Cardiac muscle cell (in vitro differentiated cells and primary cell): ENCODE measurements at regions not wholly inside any gene's neighbourhood (a gene's known extent, or its start where the extent isn't known, plus 50 kb on each side); places are given as distances from the start of the nearest gene placed in this dataset.

Source experiments
- DNase-seq, 2 donors: peaks; one replicate each; pipeline versions ENCODE4 v3.0.0 to v3.0.0-alpha.2; 2010 to 2017; ENCODE audit warnings: low read depth in 1 of 2, low spot score in 1 of 2
- H3K27ac ChIP-seq: fragments of 200-600 bp; sonication (generic); 2 replicates; pipeline ENCODE4 v1.5.1; 2016
- H3K27me3 ChIP-seq: fragments of 200-600 bp; sonication (generic); 2 replicates; pipeline ENCODE4 v1.6.0; 2016; ENCODE audit warnings: control low read depth
- H3K36me3 ChIP-seq: fragments of 200-600 bp; sonication (generic); 2 replicates; pipeline ENCODE4 v1.5.1; 2016; ENCODE audit warnings: control low read depth
- H3K4me1 ChIP-seq: fragments of 200-600 bp; sonication (generic); 2 replicates; pipeline ENCODE4 v1.8.1; 2017; ENCODE audit warnings: low read depth, mild to moderate bottlenecking, mixed run types
- H3K4me3 ChIP-seq: fragments of 200-600 bp; sonication (generic); 2 replicates; pipeline ENCODE4 v1.5.1; 2016; ENCODE audit warnings: mild to moderate bottlenecking
- H3K9me3 ChIP-seq: fragments of 200-600 bp; sonication (generic); 2 replicates; pipeline ENCODE4 v1.5.1; 2017; ENCODE audit warnings: low read depth, mild to moderate bottlenecking, control low read depth
- TF ChIP-seq, protein P1 (sequence below): IDR thresholded peaks from 2 replicates; pipeline ENCODE4 v1.5.1; 2012; ENCODE audit warnings: low read depth, mild to moderate bottlenecking, low read length

DNA sequence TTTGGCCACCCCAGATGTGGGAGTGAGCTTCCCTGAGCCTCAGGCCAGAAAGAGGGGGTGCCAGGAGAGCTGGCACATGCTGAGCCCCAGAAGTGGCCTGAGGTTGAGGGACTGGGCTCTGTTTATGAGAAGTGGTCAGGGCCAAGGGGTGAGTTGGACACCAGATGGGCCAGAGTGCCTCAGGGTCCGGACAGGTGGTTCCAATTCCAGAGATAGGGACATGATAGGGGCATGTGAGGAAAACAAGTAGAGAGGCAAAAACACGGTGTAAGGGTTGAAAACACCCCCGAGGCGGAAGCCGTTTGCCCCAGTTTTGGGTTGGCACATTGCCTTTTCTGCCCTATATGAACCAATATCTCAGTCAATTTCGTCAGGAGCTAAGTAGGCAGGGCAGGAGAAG, 125.6 kb upstream of the NFIB start:
- Histone ChIP-seq H3K9me3 (no peaks in the 10 kb centered on the region), H3K4me3 (no peak overlapping the region), H3K27me3 (no peaks in the 10 kb centered on the region), H3K36me3 (no peaks in the 10 kb centered on the region), H3K27ac (no peak overlapping the region), H3K4me1 (peaks cover 16% of the 10 kb centered on the region)
- no peak for DNase-seq
- TF ChIP-seq, protein P1, sequence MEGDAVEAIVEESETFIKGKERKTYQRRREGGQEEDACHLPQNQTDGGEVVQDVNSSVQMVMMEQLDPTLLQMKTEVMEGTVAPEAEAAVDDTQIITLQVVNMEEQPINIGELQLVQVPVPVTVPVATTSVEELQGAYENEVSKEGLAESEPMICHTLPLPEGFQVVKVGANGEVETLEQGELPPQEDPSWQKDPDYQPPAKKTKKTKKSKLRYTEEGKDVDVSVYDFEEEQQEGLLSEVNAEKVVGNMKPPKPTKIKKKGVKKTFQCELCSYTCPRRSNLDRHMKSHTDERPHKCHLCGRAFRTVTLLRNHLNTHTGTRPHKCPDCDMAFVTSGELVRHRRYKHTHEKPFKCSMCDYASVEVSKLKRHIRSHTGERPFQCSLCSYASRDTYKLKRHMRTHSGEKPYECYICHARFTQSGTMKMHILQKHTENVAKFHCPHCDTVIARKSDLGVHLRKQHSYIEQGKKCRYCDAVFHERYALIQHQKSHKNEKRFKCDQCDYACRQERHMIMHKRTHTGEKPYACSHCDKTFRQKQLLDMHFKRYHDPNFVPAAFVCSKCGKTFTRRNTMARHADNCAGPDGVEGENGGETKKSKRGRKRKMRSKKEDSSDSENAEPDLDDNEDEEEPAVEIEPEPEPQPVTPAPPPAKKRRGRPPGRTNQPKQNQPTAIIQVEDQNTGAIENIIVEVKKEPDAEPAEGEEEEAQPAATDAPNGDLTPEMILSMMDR, result no peak

DNA sequence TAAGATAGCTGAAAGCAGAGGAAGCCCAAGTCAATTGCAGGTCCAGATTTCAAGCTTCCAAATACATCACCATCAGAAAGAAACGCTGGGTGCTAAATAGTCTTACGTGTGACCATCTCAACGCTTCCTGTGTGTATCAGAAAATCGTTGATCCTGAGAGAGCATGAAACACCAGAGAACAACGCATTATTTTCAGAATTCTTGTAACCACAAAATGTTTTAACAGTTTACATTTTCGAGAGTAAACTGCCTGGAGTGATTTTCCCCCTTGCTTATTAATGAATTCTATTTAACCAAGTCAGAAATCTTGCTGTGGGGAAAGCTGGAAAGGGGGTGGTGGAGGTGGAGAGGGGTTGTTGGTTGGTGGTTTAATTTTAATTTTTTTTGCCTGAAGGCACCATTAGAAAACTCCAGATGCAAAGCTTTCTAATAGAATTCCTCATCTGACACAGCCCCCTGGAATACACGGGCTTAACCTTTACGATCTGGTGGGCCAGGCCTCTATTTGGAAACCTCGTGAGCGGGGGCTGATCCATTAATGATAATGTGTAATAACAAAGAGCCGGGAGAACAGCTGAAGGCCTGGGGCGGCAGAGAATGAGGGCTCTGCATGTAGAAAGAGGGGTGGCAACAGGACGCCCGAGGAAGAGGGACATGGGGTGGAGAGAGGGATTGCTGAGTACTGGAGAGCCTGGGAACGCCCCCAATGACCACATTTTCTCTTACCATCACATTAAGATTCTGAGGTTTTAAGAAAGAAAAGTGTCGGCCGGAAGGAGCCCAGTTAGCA, 124.5 kb upstream of the NFIB start:
- Histone ChIP-seq H3K4me3 (no peak overlapping the region), H3K36me3 (no peaks in the 10 kb centered on the region), H3K4me1 (peaks cover 20% of the 10 kb centered on the region), H3K9me3 (no peaks in the 10 kb centered on the region), H3K27ac (no peak overlapping the region), H3K27me3 (no peaks in the 10 kb centered on the region)
- TF ChIP-seq, protein P1, result no peak
- DNase-seq, result no peak

DNA sequence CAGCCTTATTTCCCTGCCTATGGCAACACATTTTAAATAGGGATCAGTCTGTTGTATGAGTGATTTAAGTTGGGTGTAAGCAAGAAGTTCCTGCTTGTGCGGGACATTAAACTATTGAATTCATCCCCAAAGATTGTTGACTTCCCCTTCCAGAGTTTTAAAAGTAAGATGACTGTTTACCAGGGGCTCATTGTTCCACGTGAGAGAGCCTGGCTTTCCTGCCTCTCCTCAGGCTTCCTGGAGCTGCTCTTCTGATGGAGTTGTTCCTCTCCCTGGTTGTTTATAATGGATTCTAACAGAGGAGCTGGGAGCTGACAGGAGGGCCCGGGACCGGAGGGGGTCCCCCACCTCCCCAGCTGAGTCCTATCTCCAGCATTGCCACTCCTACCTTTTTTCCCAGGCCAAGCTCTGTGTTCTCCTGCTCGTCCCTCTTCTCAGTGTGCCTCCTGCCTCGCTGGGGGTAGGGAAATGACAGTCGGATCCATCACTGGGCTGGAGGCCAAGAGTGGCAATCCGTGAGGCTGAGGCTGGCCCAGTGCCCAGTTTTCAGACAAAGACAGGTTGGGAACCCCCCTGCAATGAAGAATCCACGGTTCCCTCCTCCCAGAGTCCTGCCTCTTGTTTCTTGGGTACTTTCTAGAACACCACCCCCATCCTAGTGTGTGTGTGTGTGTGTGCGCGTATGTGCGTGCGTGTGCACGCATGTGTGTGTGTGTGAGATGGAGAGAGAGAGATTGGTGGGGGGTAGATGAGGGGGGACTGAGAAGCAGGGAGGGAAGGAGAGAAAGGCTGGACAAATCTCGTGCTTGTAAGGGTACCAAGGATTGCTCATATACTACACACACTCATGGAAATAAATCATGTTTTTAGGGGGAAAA, 123.7 kb upstream of the NFIB start:
- Histone ChIP-seq H3K9me3 (no peaks in the 10 kb centered on the region), H3K4me3 (no peak overlapping the region), H3K27me3 (no peaks in the 10 kb centered on the region), H3K27ac (no peak overlapping the region), H3K36me3 (no peaks in the 10 kb centered on the region), H3K4me1 (peaks cover 20% of the 10 kb centered on the region)
- TF ChIP-seq, protein P1, result no peak
- DNase-seq, result no peak

DNA sequence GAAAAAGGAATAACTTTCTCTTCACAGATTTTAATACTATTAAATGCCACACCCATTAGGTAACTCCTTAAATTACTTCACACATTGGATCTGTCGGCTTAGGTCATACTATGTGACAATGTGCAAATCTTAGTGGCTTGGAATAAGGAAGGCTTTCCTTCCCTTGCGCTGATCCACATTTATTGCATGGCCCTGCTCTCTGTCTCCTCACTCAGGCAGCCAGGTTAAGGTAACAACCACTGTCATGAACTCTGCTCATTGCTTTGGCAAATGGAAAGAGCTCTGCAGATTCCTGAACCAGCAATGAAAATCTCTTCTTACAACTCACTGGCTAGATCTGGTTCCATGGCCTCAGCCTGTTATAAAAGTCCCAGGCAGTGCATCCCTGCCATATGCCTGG, 121.9 kb upstream of the NFIB start:
- no peak overlapping the region for H3K4me3 ChIP-seq
- TF ChIP-seq, protein P1, result no peak

DNA sequence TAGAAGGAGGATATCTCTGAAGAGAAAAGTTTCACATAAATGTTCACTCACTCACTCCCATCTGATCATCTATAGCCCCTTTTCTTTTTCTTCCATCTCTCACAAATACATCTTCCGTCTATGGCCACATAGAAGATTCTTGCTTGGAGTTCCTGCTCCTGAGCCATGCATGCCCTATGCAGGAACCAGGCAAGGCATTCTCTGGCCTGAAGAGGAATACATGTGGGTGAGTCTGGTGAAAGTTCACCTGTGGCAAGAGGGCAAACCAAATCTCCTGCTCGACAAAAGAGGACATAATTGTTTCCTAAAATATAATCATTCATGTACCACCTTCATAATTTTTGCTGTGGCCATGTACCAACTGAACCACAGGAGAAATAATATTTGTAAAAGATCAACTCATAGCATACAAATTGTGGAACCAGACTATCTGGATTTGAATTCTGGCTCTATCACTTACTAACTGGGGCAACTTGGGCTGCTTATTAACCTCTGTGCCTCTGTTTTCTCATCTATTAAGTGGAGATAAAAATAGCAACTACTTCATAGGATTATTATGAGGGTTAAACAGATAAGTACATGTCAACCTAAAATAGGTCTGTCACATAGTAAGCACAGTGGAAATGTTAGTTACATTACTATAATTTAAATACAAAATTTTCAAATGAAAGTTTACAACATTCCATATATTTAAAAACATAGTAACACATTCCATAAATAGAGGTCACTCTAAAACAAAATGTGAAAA, 121.2 kb upstream of the NFIB start:
- DNase-seq, result no peak
- H3K27ac ChIP-seq, result no peak overlapping the region
- H3K4me3 ChIP-seq, result no peak overlapping the region
- TF ChIP-seq, protein P1, result no peak
- H3K27me3 ChIP-seq, result no peaks in the 10 kb centered on the region
- H3K4me1 ChIP-seq, result peaks cover 20% of the 10 kb centered on the region
- H3K9me3 ChIP-seq, result no peaks in the 10 kb centered on the region
- H3K36me3 ChIP-seq, result no peaks in the 10 kb centered on the region

More for the DNA sequence above, 121.9 kb upstream of the NFIB start:
- Histone ChIP-seq H3K36me3 (no peaks in the 10 kb centered on the region), H3K27ac (peak overlapping the region; percentile 15), H3K27me3 (no peaks in the 10 kb centered on the region), H3K4me1 (peaks cover 20% of the 10 kb centered on the region), H3K9me3 (no peaks in the 10 kb centered on the region)
- DNase-seq, result no peak
